SK-N-DZ (cell line): ENCODE measurements at regions not wholly inside any gene's neighbourhood (a gene's known extent, or its start where the extent isn't known, plus 50 kb on each side); places are given as distances from the start of the nearest gene placed in this dataset.

Experiments
- DNase-seq: peaks from one replicate; pipeline ENCODE4 v3.0.0-alpha.2; 2015; ENCODE audit warnings: low spot score

GRCh38 chr22:48398181-48398905 lies 1429.3 kb downstream of the BRD1 start:
- no peak for DNase-seq

GRCh38 chr22:48397531-48398180 lies 1430.0 kb downstream of the BRD1 start:
- no peak for DNase-seq

GRCh38 chr22:48396785-48397530 lies 1430.7 kb downstream of the BRD1 start:
- no peak for DNase-seq

- DNase-seq = no peak
These were observed 1431.4 kb downstream of the BRD1 start for GRCh38 chr22:48396091-48396784.

- no peak for DNase-seq
These were observed 1432.5 kb downstream of the BRD1 start for GRCh38 chr22:48395201-48395600.

- no peak for DNase-seq
These were observed 1432.9 kb downstream of the BRD1 start for GRCh38 chr22:48394787-48395186.

- DNase-seq = no peak
These were observed 1433.8 kb downstream of the BRD1 start for GRCh38 chr22:48393885-48394284.

GRCh38 chr22:48393041-48393370 lies 1434.7 kb downstream of the BRD1 start:
- DNase-seq = no peak

GRCh38 chr22:48391820-48392219 lies 1435.9 kb downstream of the BRD1 start:
- DNase-seq = no peak

GRCh38 chr22:48391171-48391711 lies 1436.4 kb downstream of the BRD1 start:
- DNase-seq = no peak

- DNase-seq = no peak
These were observed 1437.8 kb downstream of the BRD1 start for GRCh38 chr22:48389916-48390315.

- DNase-seq = no peak
These were observed 1445.5 kb downstream of the BRD1 start for GRCh38 chr22:48382197-48382596.

GRCh38 chr22:48380016-48380665 lies 1447.5 kb downstream of the BRD1 start:
- no peak for DNase-seq

GRCh38 chr22:48379371-48379770 lies 1448.3 kb downstream of the BRD1 start:
- DNase-seq = no peak

GRCh38 chr22:48378673-48379072 lies 1449.0 kb downstream of the BRD1 start:
- DNase-seq = no peak

- no peak for DNase-seq
These were observed 1450.5 kb downstream of the BRD1 start for GRCh38 chr22:48376936-48377712.

- DNase-seq = no peak
These were observed 1451.2 kb downstream of the BRD1 start for GRCh38 chr22:48376428-48376827.

- DNase-seq = no peak
These were observed 1454.0 kb downstream of the BRD1 start for GRCh38 chr22:48373626-48374173.

GRCh38 chr22:48372390-48372789 lies 1455.3 kb downstream of the BRD1 start:
- DNase-seq = no peak

- DNase-seq = no peak
These were observed 1456.3 kb downstream of the BRD1 start for GRCh38 chr22:48371391-48371790.
